ENCODE measurements at regions not wholly inside any gene's neighbourhood (a gene's known extent, or its start where the extent isn't known, plus 50 kb on each side); places are given as distances from the start of the nearest gene placed in this dataset.

- Histone ChIP-seq H3K9me3 (replicated peaks; ENCODE audit: control insufficient read depth, insufficient read depth, low read length) (no peaks in the 10 kb centered on the region), H3K9ac (replicated peaks; ENCODE audit: extremely low read depth, insufficient read depth, low read length) (no peak overlapping the region), H3K27ac (ENCODE audit: insufficient read depth, low read depth, low read length) (no peak overlapping the region), H3K4me2 (ENCODE audit: insufficient read depth, low read length) (no peak overlapping the region), H3K9me1 (replicated peaks; ENCODE audit: control insufficient read depth, extremely low read depth, insufficient read depth, low read length) (no peaks in the 10 kb centered on the region), H3K4me3 (replicated peaks in 1 of 3; ENCODE audit: insufficient read depth in 1 of 3, low read depth in 1 of 3, low read length in 3 of 3) (no peak overlapping the region), H3K27me3 (ENCODE audit: control insufficient read depth in 2 of 2, insufficient read depth in 2 of 2, low read length in 2 of 2) (peaks cover 6% of the 10 kb centered on the region in 2 experiments), H3K79me2 (ENCODE audit: control insufficient read depth, insufficient read depth, low read length) (no peaks in the 10 kb centered on the region), H2AFZ (ENCODE audit: low read depth, low read length) (no peak overlapping the region), H4K20me1 (replicated peaks; ENCODE audit: control insufficient read depth, extremely low read depth, insufficient read depth, low read length) (no peaks in the 10 kb centered on the region), H3K36me3 (ENCODE audit: control insufficient read depth in 2 of 2, extremely low read depth in 1 of 2, insufficient read depth in 2 of 2, low read length in 2 of 2) (no peaks in the 10 kb centered on the region), H3K4me1 (ENCODE audit: control insufficient read depth, extremely low read depth, insufficient read depth, low read length) (no peaks in the 10 kb centered on the region)
- BruUV-seq (replicated peaks): no TSS peak
- no peak for DNase-seq (ENCODE audit: low read depth, low spot score)
- dilution Hi-C loops (cut with MboI; ENCODE audit: extremely low pct_ligation_motif_present, low sequenced_read_pairs): no loop called here
- intact Hi-C loops (cut with micrococcal nuclease): no loop called here
- FAIRE-seq: no peak
- POLR2A ChIA-PET: no interaction called here
- CTCF ChIA-PET: no interaction called here
- TF ChIP-seq CTCF (IDR thresholded peaks at IDR 0.05; ENCODE audit: extremely low read depth in 1 of 2, insufficient read depth in 1 of 2, low read depth in 1 of 2, low read length in 2 of 2) (no peak), POLR2AphosphoS5 (IDR thresholded peaks at IDR 0.05; ENCODE audit: insufficient read depth, low read depth, low read length) (no peak), MYC (IDR thresholded peaks at IDR 0.05; ENCODE audit: low read depth, low read length) (no peak), MAX (IDR thresholded peaks at IDR 0.05; ENCODE audit: insufficient read depth, insufficient read length) (no peak), POLR2A (IDR thresholded peaks at IDR 0.05; ENCODE audit: low read depth, low read length) (no peak)
Measured at GRCh38 chr2:201956361-201956760, 77.3 kb upstream of the FZD7 start.

- Histone ChIP-seq H3K9ac (replicated peaks; ENCODE audit: extremely low read depth, insufficient read depth, low read length) (no peak overlapping the region), H3K27ac (ENCODE audit: insufficient read depth, low read depth, low read length) (no peak overlapping the region), H3K9me3 (replicated peaks; ENCODE audit: control insufficient read depth, insufficient read depth, low read length) (no peaks in the 10 kb centered on the region), H4K20me1 (replicated peaks; ENCODE audit: control insufficient read depth, extremely low read depth, insufficient read depth, low read length) (no peaks in the 10 kb centered on the region), H3K9me1 (replicated peaks; ENCODE audit: control insufficient read depth, extremely low read depth, insufficient read depth, low read length) (no peaks in the 10 kb centered on the region), H2AFZ (ENCODE audit: low read depth, low read length) (no peak overlapping the region), H3K4me1 (ENCODE audit: control insufficient read depth, extremely low read depth, insufficient read depth, low read length) (no peaks in the 10 kb centered on the region), H3K4me2 (ENCODE audit: insufficient read depth, low read length) (no peak overlapping the region), H3K27me3 (ENCODE audit: control insufficient read depth in 2 of 2, insufficient read depth in 2 of 2, low read length in 2 of 2) (peaks cover 6% of the 10 kb centered on the region in 2 experiments), H3K36me3 (ENCODE audit: control insufficient read depth in 2 of 2, extremely low read depth in 1 of 2, insufficient read depth in 2 of 2, low read length in 2 of 2) (no peaks in the 10 kb centered on the region), H3K4me3 (replicated peaks in 1 of 3; ENCODE audit: insufficient read depth in 1 of 3, low read depth in 1 of 3, low read length in 3 of 3) (no peak overlapping the region), H3K79me2 (ENCODE audit: control insufficient read depth, insufficient read depth, low read length) (no peaks in the 10 kb centered on the region)
- BruUV-seq (replicated peaks): no TSS peak
- ChIA-PET POLR2A (no interaction called here), CTCF (no interaction called here)
- FAIRE-seq (no peak), DNase-seq (ENCODE audit: low read depth, low spot score) (no peak)
- intact Hi-C loops (cut with micrococcal nuclease): no loop called here
- dilution Hi-C loops (cut with MboI; ENCODE audit: extremely low pct_ligation_motif_present, low sequenced_read_pairs): no loop called here
- TF ChIP-seq EZH2 (IDR thresholded peaks at IDR 0.05; ENCODE audit: borderline replicate concordance, low read depth, low read length, severe bottlenecking) (no peak), GATA2 (IDR thresholded peaks at IDR 0.05; ENCODE audit: insufficient read depth, insufficient read length, low read depth, low read length) (no peak), MAX (IDR thresholded peaks at IDR 0.05; ENCODE audit: insufficient read depth, insufficient read length) (no peak), POLR2AphosphoS5 (IDR thresholded peaks at IDR 0.05; ENCODE audit: insufficient read depth, low read depth, low read length) (no peak), JUN (IDR thresholded peaks at IDR 0.05; ENCODE audit: borderline replicate concordance, insufficient read depth, insufficient read length, low read depth) (no peak), FOS (IDR thresholded peaks at IDR 0.05; ENCODE audit: borderline replicate concordance, insufficient read depth, low read length) (no peak), MYC (IDR thresholded peaks at IDR 0.05; ENCODE audit: low read depth, low read length) (no peak), CTCF (IDR thresholded peaks at IDR 0.05; ENCODE audit: extremely low read depth in 1 of 2, insufficient read depth in 1 of 2, low read depth in 1 of 2, low read length in 2 of 2) (no peak), POLR2A (IDR thresholded peaks at IDR 0.05; ENCODE audit: low read depth, low read length) (no peak)
Measured at GRCh38 chr2:201957091-201957490, 76.6 kb upstream of the FZD7 start.

All from endothelial cell of umbilical vein (primary cell).